GM19023 (cell line): ENCODE measurements at regions not wholly inside any gene's neighbourhood (a gene's known extent, or its start where the extent isn't known, plus 50 kb on each side); places are given as distances from the start of the nearest gene placed in this dataset.
"Not testable (repeated sequence)": the region's sequence is repeated elsewhere in the genome, so short reads cannot be mapped to it uniquely, and the experiment has no call there.

Experiments
- ATAC-seq: cut with Tn5 transposase; IDR thresholded peaks from one replicate; pipeline ENCODE4 v1.9.1; 2021; ENCODE audit warnings: mild to moderate bottlenecking, moderate library complexity; ENCODE audit not compliant: unreplicated experiment

GRCh38 chr13:55160867-55161266 is 1979.9 kb upstream of the PRR20A start:
- ATAC-seq = no peak

DNA sequence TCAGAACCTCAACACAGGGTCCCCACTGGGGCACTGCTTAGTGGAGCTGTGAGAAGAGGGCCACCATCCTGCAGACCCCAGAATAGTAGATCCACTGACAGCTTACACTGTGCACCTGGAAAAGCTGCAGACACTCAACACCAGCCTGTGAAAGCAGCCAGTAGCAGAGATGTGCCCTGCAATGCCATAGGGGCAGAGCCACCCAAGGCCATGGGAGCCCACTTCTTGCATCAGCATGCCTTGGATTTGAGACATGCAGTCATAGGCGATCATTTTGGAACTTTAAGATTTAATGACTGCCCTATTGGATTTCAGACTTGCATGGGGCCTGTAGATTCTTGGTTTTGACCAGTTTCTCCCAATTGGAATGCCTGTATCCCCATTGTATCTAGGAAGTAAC is 1962.1 kb upstream of the PRR20A start:
- not testable (repeated sequence) for ATAC-seq

- no peak for ATAC-seq
Observed at GRCh38 chr13:55190996-55191395, 1949.7 kb upstream of the PRR20A start.

GRCh38 chr13:55199134-55199533 is 1941.6 kb upstream of the PRR20A start:
- ATAC-seq = no peak

DNA sequence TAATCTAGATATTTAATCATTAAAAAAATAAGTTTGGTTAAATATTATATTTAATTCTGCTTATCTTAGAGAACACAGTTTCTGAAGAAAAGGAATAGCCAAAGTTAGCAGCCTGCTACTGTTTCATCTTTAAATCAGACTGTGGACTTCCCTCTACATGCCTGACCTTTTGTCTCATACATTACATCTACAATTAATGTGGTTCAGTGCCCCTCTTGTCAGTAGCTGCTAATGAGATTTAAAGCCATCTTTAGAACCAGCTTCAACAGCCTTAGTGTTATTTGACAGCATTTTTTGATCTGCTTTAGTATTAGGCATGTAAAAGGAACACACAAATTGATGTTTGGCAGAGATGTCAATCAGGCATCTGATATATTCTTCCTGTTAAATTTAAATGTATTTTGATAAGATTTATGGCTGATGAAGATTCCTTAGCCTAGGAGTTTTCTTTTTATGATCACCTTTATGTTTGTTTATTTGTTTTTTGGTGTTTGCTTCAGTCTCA is 1925.8 kb upstream of the PRR20A start:
- ATAC-seq = no peak

- ATAC-seq = no peak
Observed at GRCh38 chr13:55219538-55219937, 1921.2 kb upstream of the PRR20A start.

DNA sequence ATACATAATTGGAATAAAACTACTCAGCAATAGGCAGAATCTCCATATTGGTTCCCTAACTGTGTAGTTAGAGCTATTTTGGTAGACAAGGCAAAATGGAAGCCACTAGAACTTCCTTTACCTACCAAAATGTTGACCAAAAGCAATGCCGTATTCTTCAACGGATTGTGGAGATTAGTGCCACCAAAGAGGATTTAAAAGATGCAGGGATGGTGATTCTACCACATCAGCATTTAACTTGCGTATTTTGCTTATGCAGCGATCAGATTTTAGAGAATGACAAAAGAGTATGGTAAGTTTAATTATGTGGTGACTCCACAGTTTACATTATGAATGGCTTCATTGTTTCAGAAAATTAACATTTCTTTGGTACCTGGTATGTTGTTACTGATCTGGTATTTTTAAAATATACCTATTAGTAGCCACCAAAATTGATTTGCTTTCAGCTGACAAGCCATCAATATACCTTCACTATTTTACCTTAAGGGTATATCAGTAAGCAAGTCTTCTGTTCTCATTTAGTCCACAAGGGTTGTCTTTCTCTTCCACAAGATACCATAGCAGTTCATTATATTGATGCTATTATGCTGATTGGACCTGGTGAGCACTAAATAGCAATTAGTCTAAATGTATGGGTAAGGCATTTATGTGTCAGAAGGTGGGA is 1910.7 kb upstream of the PRR20A start:
- ATAC-seq = no peak

DNA sequence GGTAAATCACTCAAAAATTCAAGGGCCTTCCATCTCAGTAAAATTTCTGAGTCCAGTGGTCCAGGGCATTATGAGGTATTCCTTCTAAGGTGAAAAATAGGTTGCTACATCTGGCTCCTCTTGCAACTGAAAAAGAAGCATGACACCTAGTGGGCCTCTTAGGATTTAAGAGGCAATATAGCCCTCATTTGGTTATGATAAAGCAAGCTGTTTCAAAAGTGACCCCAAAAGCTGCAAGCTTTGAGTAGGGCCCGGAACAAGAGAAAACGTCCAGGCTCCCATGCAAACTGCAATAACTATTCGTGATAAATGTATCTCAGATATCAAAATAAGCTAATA is 1910.2 kb upstream of the PRR20A start:
- ATAC-seq = no peak

DNA sequence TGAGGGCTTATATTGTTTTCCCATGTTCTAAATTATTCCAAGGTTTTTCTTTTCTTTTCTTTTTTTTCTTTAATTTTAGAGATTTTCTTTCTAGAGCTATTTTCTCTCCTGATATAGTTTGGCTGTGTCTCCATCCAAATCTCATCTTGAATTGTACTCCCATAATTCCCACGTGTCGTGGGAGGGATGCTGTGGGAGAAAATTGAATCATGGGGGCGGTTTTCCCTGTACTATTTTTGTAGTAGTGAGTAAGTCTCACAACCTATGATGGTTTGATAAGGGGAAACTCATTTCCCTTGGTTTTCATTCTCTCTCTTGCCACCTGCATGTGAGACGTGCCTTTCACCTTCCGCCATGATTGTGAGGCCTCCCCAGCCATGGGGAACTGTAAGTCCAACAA is 1906.4 kb upstream of the PRR20A start:
- ATAC-seq = no peak

DNA sequence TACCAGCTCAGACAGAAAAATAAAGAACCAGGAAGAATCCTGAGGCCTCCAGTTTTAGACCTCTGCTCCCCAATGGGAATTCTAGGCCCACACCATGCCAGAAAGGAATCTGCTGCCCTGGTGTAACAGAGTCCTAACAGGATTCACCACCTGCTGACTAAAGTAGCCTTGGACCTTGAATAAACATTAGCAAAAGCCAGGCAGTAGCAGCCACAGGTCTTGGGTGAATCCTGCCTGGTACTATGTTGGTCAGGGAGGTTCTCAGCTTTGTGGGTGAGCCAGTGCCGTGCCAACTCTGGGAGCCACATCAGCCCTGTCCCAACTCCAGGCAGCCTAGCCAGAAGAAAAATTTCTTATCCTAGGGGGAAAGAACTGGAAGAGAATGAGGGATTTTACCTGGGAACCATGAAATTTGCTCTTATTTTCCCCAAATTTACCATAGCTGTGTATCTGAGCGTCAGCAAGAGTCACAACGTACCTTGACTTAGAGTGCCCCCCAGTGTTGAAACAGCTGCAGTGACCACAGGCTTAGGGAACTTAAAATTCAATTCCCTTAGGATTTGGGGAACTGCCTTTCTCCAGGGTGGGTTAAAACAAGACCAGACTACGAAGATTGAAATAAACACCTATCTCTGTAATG is 1895.6 kb upstream of the PRR20A start:
- no peak for ATAC-seq

DNA sequence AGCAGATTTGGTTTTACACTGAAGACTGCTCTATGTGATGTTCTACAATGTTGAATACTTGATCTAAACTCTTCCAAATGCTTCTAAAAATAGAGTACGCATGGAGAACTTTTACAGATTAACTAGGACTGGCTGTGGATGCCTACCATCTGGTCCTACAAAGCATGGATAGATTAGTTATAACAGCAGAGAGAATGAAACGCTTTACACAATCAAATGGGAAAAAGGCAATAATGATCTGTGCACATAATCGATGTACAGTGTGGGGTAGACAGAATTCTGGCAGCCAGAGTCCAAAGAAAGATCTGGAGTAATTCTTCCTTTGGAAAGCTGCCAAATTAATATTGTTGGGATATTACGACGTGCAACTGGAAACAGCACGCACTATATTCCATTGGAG is 1885.5 kb upstream of the PRR20A start:
- no peak for ATAC-seq

GRCh38 chr13:55263045-55263444 is 1877.7 kb upstream of the PRR20A start:
- no peak for ATAC-seq

GRCh38 chr13:55266644-55267043 is 1874.1 kb upstream of the PRR20A start:
- ATAC-seq = no peak

- ATAC-seq = no peak
Observed at GRCh38 chr13:55298201-55298600, 1842.5 kb upstream of the PRR20A start.

DNA sequence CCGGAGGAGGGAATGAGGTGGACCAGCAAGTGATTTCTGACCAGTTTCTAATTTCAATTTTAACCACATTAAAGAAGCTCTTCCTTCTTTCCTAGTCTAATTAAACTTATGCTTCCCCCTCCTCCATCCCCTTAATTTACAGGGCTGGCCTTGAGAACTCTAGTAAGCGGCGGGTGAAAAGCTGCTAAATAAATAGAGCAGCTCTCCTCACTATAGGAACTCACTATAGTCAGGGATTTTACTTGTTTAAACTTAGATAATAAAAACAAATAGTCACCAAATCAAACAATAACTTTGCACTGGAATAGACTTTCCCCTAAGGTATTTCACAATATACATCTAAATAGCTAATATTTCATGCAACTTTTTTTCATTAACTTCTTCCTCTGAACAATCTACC is 1838.2 kb upstream of the PRR20A start:
- ATAC-seq = no peak

GRCh38 chr13:55307909-55308308 is 1832.8 kb upstream of the PRR20A start:
- ATAC-seq = no peak

GRCh38 chr13:55341891-55342290 is 1798.8 kb upstream of the PRR20A start:
- no peak for ATAC-seq

GRCh38 chr13:55345224-55345623 is 1795.5 kb upstream of the PRR20A start:
- no peak for ATAC-seq

- ATAC-seq = no peak
Observed at GRCh38 chr13:55347528-55347927, 1793.2 kb upstream of the PRR20A start.

GRCh38 chr13:55359067-55359466 is 1781.7 kb upstream of the PRR20A start:
- ATAC-seq = no peak

DNA sequence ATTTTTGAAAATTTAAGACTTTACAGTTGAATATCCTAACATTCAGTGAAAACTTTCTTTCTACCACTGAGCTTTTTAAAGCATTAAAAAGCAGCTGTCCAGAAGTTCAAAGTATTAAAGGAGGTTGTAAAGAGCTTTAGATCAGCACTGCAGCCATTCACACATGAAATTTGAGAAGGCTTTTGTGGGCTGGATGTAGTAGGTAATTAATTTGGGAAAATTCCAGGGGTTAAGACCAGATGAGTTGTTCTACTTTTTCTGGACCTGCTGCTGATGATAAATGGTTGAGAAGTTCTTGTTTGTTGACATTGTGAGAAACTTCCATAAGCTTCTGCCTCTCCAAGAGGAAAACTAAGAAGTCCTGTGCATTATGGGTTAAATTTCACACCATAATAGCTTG is 1779.6 kb upstream of the PRR20A start:
- ATAC-seq = no peak

GRCh38 chr13:55366676-55367075 is 1774.0 kb upstream of the PRR20A start:
- ATAC-seq = no peak

DNA sequence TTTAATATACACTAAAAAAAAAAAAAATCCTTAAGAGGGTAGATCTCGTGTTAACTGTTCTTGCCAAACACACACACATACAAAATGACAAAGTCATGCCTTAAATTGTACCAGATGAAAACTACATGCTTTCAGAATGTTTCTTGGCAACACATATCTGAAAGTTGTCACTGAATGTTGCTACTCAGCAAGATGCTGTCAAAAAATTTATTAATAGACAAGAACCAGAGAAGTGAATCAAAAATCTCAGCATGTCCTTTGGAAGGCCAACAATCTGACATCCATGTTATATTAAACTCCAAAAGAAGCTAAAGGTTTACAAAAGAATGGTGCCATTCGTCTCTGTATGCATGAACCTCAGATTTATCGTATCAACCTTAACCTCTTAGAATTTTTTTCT is 1746.2 kb upstream of the PRR20A start:
- ATAC-seq = no peak
